Pancreas (tissue), 10 donors: ENCODE measurements at regions not wholly inside any gene's neighbourhood (a gene's known extent, or its start where the extent isn't known, plus 50 kb on each side); places are given as distances from the start of the nearest gene placed in this dataset.

Experiments
- ATAC-seq, 4 donors: fragments of 200-7000 bp; cut with Tn5 transposase; one replicate each; pipeline versions ENCODE4 v1.8.0 to v1.9.1; 2020; ENCODE audit warnings: mild to moderate bottlenecking in 4 of 4, moderate library complexity in 4 of 4
- DNase-seq, 6 donors: peaks; one replicate each; pipeline ENCODE4 v3.0.0-alpha.2; 2020
- FAIRE-seq: peaks from 2 replicates; lab custom pipeline; 2012; peaks lifted over from hg19 to GRCh38; lab: Jason Lieb, UNC
- H3K27ac ChIP-seq, 4 donors: fragments of 200-600 bp; sonication (generic); 1 replicate in 3 of 4; 2 replicates in 1 of 4; pipeline versions ENCODE4 v1.5.0 to v1.8.0; 2020
- H3K27me3 ChIP-seq, 4 donors: fragments of 200-600 bp; one replicate each; pipeline ENCODE4 v1.8.0; 2021
- H3K36me3 ChIP-seq, 3 donors: fragments of 200-600 bp; sonication (generic) in 1 of 3; one replicate each; pipeline versions ENCODE4 v1.5.0 to v1.8.0; 2020 to 2021
- H3K4me1 ChIP-seq, 3 donors: fragments of 200-600 bp; one replicate each; pipeline ENCODE4 v1.8.0; 2021
- H3K4me3 ChIP-seq, 4 donors: fragments of 200-600 bp; sonication (generic) in 2 of 4; one replicate each; pipeline versions ENCODE4 v1.5.0 to v1.8.0; 2020 to 2021
- H3K9me3 ChIP-seq, 4 donors: fragments of 200-600 bp; one replicate each; pipeline ENCODE4 v1.8.0; 2021
- WGBS, 2 donors: extraction: QIAGEN DNeasy Blood & Tissue Kit; methylation state at CpG; one replicate each; pipeline ENCODE4 v1.1.7; 2013; 5-methylcytosine and 5-hydroxymethylcytosine counted together
- intact Hi-C, 3 donors: fragments of 100-400 bp; cut with DNase I; formaldehyde crosslinking; loops; one replicate each; pipeline versions ENCODE4 v1.11.1 to v1.14.2; 2022
- TF ChIP-seq, protein P1 (sequence below), 4 donors: fragments of 200-600 bp; sonication (generic) in 3 of 4; IDR thresholded peaks; one replicate each; pipeline versions ENCODE4 v1.5.0 to v1.8.0; 2021; ENCODE audit warnings: antibody characterized with exemption in 4 of 4
- donor health status: healthy with polysubstance abuse.
- donor health status: DM: no; HTN: no; CAD: no; lungs with moderate emphysema.
- donor health status: DM: no; HTN: no; CAD: no.
- donor health status: control.
- donor health status: control.
- donor health status: Bipolar disorder and iron deficiency.
- donor health status: DM: yes; HTN: yes; CAD: no.
- donor health status: DM: no; HTN: no; CAD: no.
- donor health status: DM: no; HTN: no; CAD: no.
- donor health status: DM: yes; HTN: yes; CAD: no.

GRCh38 chr11:104361975-104362374 is 198.0 kb upstream of the PDGFD start:
- Histone ChIP-seq H3K36me3 (no peaks in the 10 kb centered on the region), H3K27ac (no peak overlapping the region), H3K4me1 (no peaks in the 10 kb centered on the region), H3K4me3 (no peak overlapping the region), H3K9me3 (no peaks in the 10 kb centered on the region), H3K27me3 (no peaks in the 10 kb centered on the region)
- intact Hi-C loops = no loop called here
- TF ChIP-seq, protein P1, sequence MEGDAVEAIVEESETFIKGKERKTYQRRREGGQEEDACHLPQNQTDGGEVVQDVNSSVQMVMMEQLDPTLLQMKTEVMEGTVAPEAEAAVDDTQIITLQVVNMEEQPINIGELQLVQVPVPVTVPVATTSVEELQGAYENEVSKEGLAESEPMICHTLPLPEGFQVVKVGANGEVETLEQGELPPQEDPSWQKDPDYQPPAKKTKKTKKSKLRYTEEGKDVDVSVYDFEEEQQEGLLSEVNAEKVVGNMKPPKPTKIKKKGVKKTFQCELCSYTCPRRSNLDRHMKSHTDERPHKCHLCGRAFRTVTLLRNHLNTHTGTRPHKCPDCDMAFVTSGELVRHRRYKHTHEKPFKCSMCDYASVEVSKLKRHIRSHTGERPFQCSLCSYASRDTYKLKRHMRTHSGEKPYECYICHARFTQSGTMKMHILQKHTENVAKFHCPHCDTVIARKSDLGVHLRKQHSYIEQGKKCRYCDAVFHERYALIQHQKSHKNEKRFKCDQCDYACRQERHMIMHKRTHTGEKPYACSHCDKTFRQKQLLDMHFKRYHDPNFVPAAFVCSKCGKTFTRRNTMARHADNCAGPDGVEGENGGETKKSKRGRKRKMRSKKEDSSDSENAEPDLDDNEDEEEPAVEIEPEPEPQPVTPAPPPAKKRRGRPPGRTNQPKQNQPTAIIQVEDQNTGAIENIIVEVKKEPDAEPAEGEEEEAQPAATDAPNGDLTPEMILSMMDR (IDR thresholded peaks at IDR 0.05) = no peak
- ATAC-seq = no peak
- DNase-seq = no peak
- WGBS, 2 donors = 72 to 86% methylated on average over 1 of the region's 1 CpG
- no peak for FAIRE-seq

GRCh38 chr11:104352036-104352435 is 188.1 kb upstream of the PDGFD start:
- H3K27me3 ChIP-seq = no peaks in the 10 kb centered on the region
- DNase-seq = no peak
- TF ChIP-seq, protein P1 (IDR thresholded peaks at IDR 0.05) = no peak
- H3K9me3 ChIP-seq = no peaks in the 10 kb centered on the region
- intact Hi-C loops = no loop called here
- no peaks in the 10 kb centered on the region for H3K4me1 ChIP-seq
- no peak for FAIRE-seq
- ATAC-seq = no peak
- H3K27ac ChIP-seq = no peak overlapping the region
- 76% methylated on average over 4 of the region's 4 CpGs for WGBS, 2 donors
- no peak overlapping the region for H3K4me3 ChIP-seq
- no peaks in the 10 kb centered on the region for H3K36me3 ChIP-seq

GRCh38 chr11:104343578-104343977 is 179.6 kb upstream of the PDGFD start:
- WGBS, 2 donors = 93% methylated on average over 1 of the region's 1 CpG
- H3K4me1 ChIP-seq = no peaks in the 10 kb centered on the region
- no peak overlapping the region for H3K27ac ChIP-seq
- DNase-seq (no peak), FAIRE-seq (no peak), ATAC-seq (peak in 3 of 4 donors; percentile 29 to 47 (median 40))
- no peaks in the 10 kb centered on the region for H3K36me3 ChIP-seq
- TF ChIP-seq, protein P1 (IDR thresholded peaks at IDR 0.05) = peak in 3 of 4 donors; percentile 21 to 36 (median 34)
- H3K9me3 ChIP-seq = no peaks in the 10 kb centered on the region
- no peaks in the 10 kb centered on the region for H3K27me3 ChIP-seq
- intact Hi-C loops = no loop called here
- H3K4me3 ChIP-seq = no peak overlapping the region

DNA sequence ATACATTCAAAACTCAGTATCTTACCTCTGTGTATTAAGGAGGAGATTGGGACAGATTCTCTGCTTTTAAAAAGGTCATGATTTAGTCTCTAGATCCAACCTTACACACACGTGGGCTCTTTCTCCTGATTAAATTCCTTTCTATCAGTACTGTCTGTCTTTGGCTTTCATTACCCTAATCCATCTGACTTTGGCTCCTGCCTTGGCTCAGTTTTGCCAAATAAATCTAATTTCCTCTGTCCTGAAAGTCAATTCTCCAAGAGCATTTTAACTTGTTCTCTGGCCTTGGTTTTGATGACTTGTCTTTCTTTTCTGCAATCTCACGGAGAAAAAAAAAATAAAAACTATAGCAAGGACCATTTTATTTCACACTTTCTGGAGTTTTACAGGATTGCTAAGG is 176.6 kb upstream of the PDGFD start:
- Histone ChIP-seq H3K27me3 (peaks cover 0 to 5% (median 0%) of the 10 kb centered on the region in 4 donors), H3K9me3 (no peaks in the 10 kb centered on the region), H3K36me3 (no peaks in the 10 kb centered on the region), H3K4me3 (no peak overlapping the region), H3K4me1 (no peaks in the 10 kb centered on the region), H3K27ac (no peak overlapping the region)
- 41 to 51% methylated on average over 2 of the region's 2 CpGs for WGBS, 2 donors
- no peak for DNase-seq
- no peak for FAIRE-seq
- ATAC-seq = no peak
- TF ChIP-seq, protein P1 (IDR thresholded peaks at IDR 0.05) = no peak
- intact Hi-C loops = no loop called here

DNA sequence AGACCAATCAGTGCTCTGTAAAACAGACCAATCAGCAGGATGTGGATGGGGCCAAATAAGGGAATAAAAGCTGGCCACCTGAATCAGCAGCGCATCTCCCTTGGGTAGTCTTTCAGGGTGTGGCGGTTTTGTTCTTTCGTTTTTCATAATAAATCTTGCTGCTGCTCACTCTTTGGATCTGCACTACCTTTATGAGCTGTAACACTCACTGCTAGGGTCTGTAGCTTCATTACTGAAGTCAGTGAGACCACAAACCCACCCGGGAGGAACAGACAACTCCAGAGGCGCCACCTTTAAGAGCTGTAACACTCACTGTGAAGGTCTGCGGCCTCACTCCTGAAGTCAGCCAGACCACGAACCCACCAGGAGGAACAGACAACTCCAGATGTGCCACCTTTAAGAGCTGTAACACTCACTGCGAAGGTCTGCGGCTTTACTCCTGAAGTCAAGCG is 175.5 kb upstream of the PDGFD start:
- no peaks in the 10 kb centered on the region for H3K9me3 ChIP-seq
- WGBS, 2 donors = 90 to 93% methylated on average over 10 of the region's 10 CpGs
- TF ChIP-seq, protein P1 (IDR thresholded peaks at IDR 0.05) = no peak
- no peaks in the 10 kb centered on the region for H3K4me1 ChIP-seq
- H3K27ac ChIP-seq = no peak overlapping the region
- DNase-seq = peak in 1 of 6 donors; percentile 15
- peaks cover 0 to 5% (median 0%) of the 10 kb centered on the region in 4 donors for H3K27me3 ChIP-seq
- intact Hi-C loops = no loop called here
- H3K36me3 ChIP-seq = no peaks in the 10 kb centered on the region
- FAIRE-seq = no peak
- no peak overlapping the region for H3K4me3 ChIP-seq
- ATAC-seq = no peak
